ENCODE measurements at regions not wholly inside any gene's neighbourhood (a gene's known extent, or its start where the extent isn't known, plus 50 kb on each side); places are given as distances from the start of the nearest gene placed in this dataset.

GRCh38 chrX:13101441-13102139, 57.2 kb upstream of the FAM9C start:
- Mint-ChIP-seq H3K9me3 (peaks cover 14% of the 10 kb centered on the region), H3K27me3 (ENCODE audit: low read depth) (no peaks in the 10 kb centered on the region), H3K4me1 (peaks cover 17% of the 10 kb centered on the region), H3K4me3 (no peak overlapping the region), H3K27ac (ENCODE audit: unreplicated experiment) (no peak overlapping the region), H3K36me3 (ENCODE audit: low read depth) (no peaks in the 10 kb centered on the region)
- TF ChIP-seq, protein P1, sequence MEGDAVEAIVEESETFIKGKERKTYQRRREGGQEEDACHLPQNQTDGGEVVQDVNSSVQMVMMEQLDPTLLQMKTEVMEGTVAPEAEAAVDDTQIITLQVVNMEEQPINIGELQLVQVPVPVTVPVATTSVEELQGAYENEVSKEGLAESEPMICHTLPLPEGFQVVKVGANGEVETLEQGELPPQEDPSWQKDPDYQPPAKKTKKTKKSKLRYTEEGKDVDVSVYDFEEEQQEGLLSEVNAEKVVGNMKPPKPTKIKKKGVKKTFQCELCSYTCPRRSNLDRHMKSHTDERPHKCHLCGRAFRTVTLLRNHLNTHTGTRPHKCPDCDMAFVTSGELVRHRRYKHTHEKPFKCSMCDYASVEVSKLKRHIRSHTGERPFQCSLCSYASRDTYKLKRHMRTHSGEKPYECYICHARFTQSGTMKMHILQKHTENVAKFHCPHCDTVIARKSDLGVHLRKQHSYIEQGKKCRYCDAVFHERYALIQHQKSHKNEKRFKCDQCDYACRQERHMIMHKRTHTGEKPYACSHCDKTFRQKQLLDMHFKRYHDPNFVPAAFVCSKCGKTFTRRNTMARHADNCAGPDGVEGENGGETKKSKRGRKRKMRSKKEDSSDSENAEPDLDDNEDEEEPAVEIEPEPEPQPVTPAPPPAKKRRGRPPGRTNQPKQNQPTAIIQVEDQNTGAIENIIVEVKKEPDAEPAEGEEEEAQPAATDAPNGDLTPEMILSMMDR (conservative IDR thresholded peaks at IDR 0.05), result no peak
- no peak for DNase-seq (ENCODE audit: low read depth, low spot score)

- no peaks in the 10 kb centered on the region for H3K27me3 Mint-ChIP-seq (ENCODE audit: low read depth)
- H3K4me3 Mint-ChIP-seq, result no peak overlapping the region
- no peaks in the 10 kb centered on the region for H3K36me3 Mint-ChIP-seq (ENCODE audit: low read depth)
- DNase-seq (ENCODE audit: low read depth, low spot score), result no peak
- peaks cover 28% of the 10 kb centered on the region for H3K4me1 Mint-ChIP-seq
- H3K27ac Mint-ChIP-seq (ENCODE audit: unreplicated experiment), result no peak overlapping the region
- TF ChIP-seq, protein P1 (conservative IDR thresholded peaks at IDR 0.05), result no peak
- H3K9me3 Mint-ChIP-seq, result peaks cover 10% of the 10 kb centered on the region
These were observed 54.7 kb upstream of the FAM9C start for GRCh38 chrX:13099121-13099520.

GRCh38 chrX:13096728-13097127, 52.3 kb upstream of the FAM9C start:
- H3K9me3 Mint-ChIP-seq, result peaks cover 12% of the 10 kb centered on the region
- H3K27me3 Mint-ChIP-seq (ENCODE audit: low read depth), result no peaks in the 10 kb centered on the region
- TF ChIP-seq, protein P1 (conservative IDR thresholded peaks at IDR 0.05), result no peak
- no peak overlapping the region for H3K4me3 Mint-ChIP-seq
- peaks cover 18% of the 10 kb centered on the region for H3K4me1 Mint-ChIP-seq
- no peaks in the 10 kb centered on the region for H3K36me3 Mint-ChIP-seq (ENCODE audit: low read depth)
- H3K27ac Mint-ChIP-seq (ENCODE audit: unreplicated experiment), result no peak overlapping the region
- DNase-seq (ENCODE audit: low read depth, low spot score), result no peak

DNA sequence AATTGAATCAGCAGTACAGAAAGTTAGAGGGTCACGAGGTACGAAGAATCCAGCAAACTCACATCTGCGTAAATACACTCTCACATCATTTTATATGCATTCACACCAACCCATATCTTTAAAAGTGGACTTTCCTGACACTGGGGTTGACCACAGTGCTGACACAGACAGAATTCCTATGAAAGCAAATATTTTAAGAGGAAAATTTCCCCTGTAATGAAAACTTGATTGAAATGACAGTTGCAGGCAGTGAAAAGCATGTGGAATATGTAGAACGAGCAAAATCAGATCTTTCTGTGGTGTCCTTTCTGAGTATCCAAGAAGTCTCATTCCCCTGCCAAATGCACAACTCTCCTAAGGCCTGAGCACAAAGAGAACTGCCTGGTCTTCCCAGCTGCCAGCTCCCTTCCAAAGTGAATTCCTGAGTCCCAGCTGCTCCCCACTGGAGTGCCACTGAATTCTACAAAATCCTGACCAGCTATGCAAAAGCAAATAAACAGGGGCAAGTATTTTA, 50.5 kb upstream of the FAM9C start:
- TF ChIP-seq, protein P1 (conservative IDR thresholded peaks at IDR 0.05), result no peak
- Mint-ChIP-seq H3K4me3 (no peak overlapping the region), H3K27me3 (ENCODE audit: low read depth) (no peaks in the 10 kb centered on the region), H3K36me3 (ENCODE audit: low read depth) (no peaks in the 10 kb centered on the region), H3K9me3 (peaks cover 12% of the 10 kb centered on the region), H3K4me1 (peaks cover 11% of the 10 kb centered on the region), H3K27ac (ENCODE audit: unreplicated experiment) (no peak overlapping the region)
- no peak for DNase-seq (ENCODE audit: low read depth, low spot score)

DNA sequence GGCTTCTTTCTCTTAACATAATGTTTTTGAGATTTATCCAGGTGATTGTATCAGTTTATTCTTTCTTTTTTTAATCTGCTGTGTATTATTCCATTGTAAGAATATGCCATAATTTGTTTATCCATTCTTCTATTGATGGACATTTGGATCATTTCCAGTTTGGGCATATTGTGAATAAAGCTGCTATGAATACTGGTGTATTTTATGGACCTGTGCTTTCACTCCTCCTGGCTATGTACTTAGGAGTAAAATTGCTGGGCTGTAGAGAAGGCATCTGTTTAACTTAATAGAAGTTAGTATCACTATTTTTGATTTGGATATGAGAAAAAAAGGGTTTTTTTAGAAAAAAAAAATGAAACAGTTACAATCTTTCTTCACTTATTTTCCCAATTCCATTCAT, 50.0 kb upstream of the FAM9C start:
- Mint-ChIP-seq H3K27ac (ENCODE audit: unreplicated experiment) (no peak overlapping the region), H3K4me1 (peaks cover 11% of the 10 kb centered on the region), H3K4me3 (no peak overlapping the region), H3K27me3 (ENCODE audit: low read depth) (no peaks in the 10 kb centered on the region), H3K9me3 (peaks cover 11% of the 10 kb centered on the region), H3K36me3 (ENCODE audit: low read depth) (no peaks in the 10 kb centered on the region)
- TF ChIP-seq, protein P1 (conservative IDR thresholded peaks at IDR 0.05), result no peak
- no peak for DNase-seq (ENCODE audit: low read depth, low spot score)
